Endothelial cell of umbilical vein (primary cell): ENCODE measurements at regions not wholly inside any gene's neighbourhood (a gene's known extent, or its start where the extent isn't known, plus 50 kb on each side); places are given as distances from the start of the nearest gene placed in this dataset.

Experiments used
- BruUV-seq: library from RNA; stranded (reverse); fragments of 400-500 nt; replicated peaks from 2 replicates; lab custom pipeline; 2021; lab: Mats Ljungman, UMichigan
- CTCF ChIA-PET: fragments of 300-600, 350-600 bp; sonication (Branson Sonifier 250); formaldehyde crosslinking; loops from one replicate; lab custom pipeline; 2021; ENCODE audit warnings: antibody characterized with exemption, inconsistent platforms; lab: Charles Lee
- POLR2A ChIA-PET: fragments of 300-600, 350-600 bp; sonication (Branson Sonifier 250); formaldehyde crosslinking; loops from one replicate; lab custom pipeline; 2021; ENCODE audit warnings: antibody characterized with exemption, inconsistent platforms; lab: Charles Lee
- DNase-seq: peaks from one replicate; pipeline ENCODE4 v3.0.0-alpha.2; 2011; ENCODE audit warnings: low read depth, low spot score
- FAIRE-seq: peaks from 2 replicates; lab custom pipeline; 2011; peaks lifted over from hg19 to GRCh38; lab: Jason Lieb, UNC
- H2AFZ ChIP-seq: 2 replicates; pipeline ENCODE4 v1.6.0; 2012; ENCODE audit warnings: low read depth, low read length, control low read depth, inconsistent platforms
- H3K27ac ChIP-seq: 2 replicates; pipeline ENCODE4 v1.5.1; 2011; ENCODE audit warnings: low read depth, mild to moderate bottlenecking, control low read depth, low read length, moderate library complexity; ENCODE audit not compliant: insufficient read depth
- H3K27me3 ChIP-seq, 2 experiments: 2 replicates each; pipeline versions ENCODE4 v1.6.0 to v1.6.1; 2011; ENCODE audit warnings: low read length in 2 of 2, mixed read lengths in 1 of 2; ENCODE audit not compliant: control insufficient read depth in 2 of 2, insufficient read depth in 2 of 2
- H3K36me3 ChIP-seq, 2 experiments: 2 replicates in 1 of 2; 3 replicates in 1 of 2; pipeline ENCODE4 v1.5.1; 2011; ENCODE audit warnings: low read length in 2 of 2, mild to moderate bottlenecking in 1 of 2, moderate library complexity in 1 of 2; ENCODE audit not compliant: control insufficient read depth in 2 of 2, insufficient read depth in 2 of 2; ENCODE audit errors: extremely low read depth in 1 of 2
- H3K4me1 ChIP-seq: 3 replicates; pipeline ENCODE4 v1.5.1; 2011; ENCODE audit warnings: mild to moderate bottlenecking, low read length; ENCODE audit not compliant: control insufficient read depth, insufficient read depth; ENCODE audit errors: extremely low read depth
- H3K4me2 ChIP-seq: 2 replicates; pipeline ENCODE4 v1.6.1; 2011; ENCODE audit warnings: low read length, control low read depth, mixed read lengths; ENCODE audit not compliant: insufficient read depth
- H3K4me3 ChIP-seq, 3 experiments: fragments of 200-600 bp in 1 of 3; sonication (generic), shearing (Covaris generic) in 1 of 3; replicated peaks in 1 of 3; 2 replicates each; pipeline ENCODE4 v1.5.1; 2011 to 2016; ENCODE audit warnings: control low read depth in 3 of 3, low read length in 3 of 3, mild to moderate bottlenecking in 2 of 3, inconsistent platforms in 1 of 3, low read depth in 1 of 3, moderate library complexity in 1 of 3; ENCODE audit not compliant: insufficient read depth in 1 of 3
- H3K79me2 ChIP-seq: 2 replicates; pipeline ENCODE4 v1.6.0; 2012; ENCODE audit warnings: low read length, inconsistent platforms; ENCODE audit not compliant: control insufficient read depth, insufficient read depth
- H3K9ac ChIP-seq: replicated peaks from 2 replicates; pipeline ENCODE3; 2011; ENCODE audit warnings: low read length, control low read depth; ENCODE audit not compliant: insufficient read depth; ENCODE audit errors: extremely low read depth
- H3K9me1 ChIP-seq: replicated peaks from 3 replicates; pipeline ENCODE4 v1.6.0; 2011; ENCODE audit warnings: mild to moderate bottlenecking, low read length; ENCODE audit not compliant: control insufficient read depth, insufficient read depth; ENCODE audit errors: extremely low read depth
- H3K9me3 ChIP-seq: replicated peaks from 2 replicates; pipeline ENCODE4 v1.5.1; 2012; ENCODE audit warnings: low read length, inconsistent platforms; ENCODE audit not compliant: control insufficient read depth, insufficient read depth
- H4K20me1 ChIP-seq: replicated peaks from 2 replicates; pipeline ENCODE3; 2011; ENCODE audit warnings: mild to moderate bottlenecking, low read length; ENCODE audit not compliant: control insufficient read depth, insufficient read depth; ENCODE audit errors: extremely low read depth
- CTCF ChIP-seq, 2 donors: IDR thresholded peaks; 1 replicate in 1 of 2; 2 replicates in 1 of 2; pipeline ENCODE4 v1.5.1; 2011; ENCODE audit warnings: low read length in 2 of 2, mild to moderate bottlenecking in 2 of 2, moderate library complexity in 2 of 2, control low read depth in 1 of 2, inconsistent platforms in 1 of 2, low read depth in 1 of 2; ENCODE audit not compliant: insufficient read depth in 1 of 2; ENCODE audit errors: extremely low read depth in 1 of 2
- EZH2 ChIP-seq: IDR thresholded peaks from 2 replicates; pipeline ENCODE4 v1.6.1; 2012; ENCODE audit warnings: borderline replicate concordance, low read depth, mild to moderate bottlenecking, moderate library complexity, low read length, inconsistent platforms; ENCODE audit not compliant: severe bottlenecking
- FOS ChIP-seq: IDR thresholded peaks from 2 replicates; pipeline ENCODE4 v1.6.1; 2011; ENCODE audit warnings: mild to moderate bottlenecking, low read length, moderate library complexity, borderline replicate concordance; ENCODE audit not compliant: insufficient read depth
- GATA2 ChIP-seq: IDR thresholded peaks from 2 replicates; pipeline ENCODE4 v1.7.0; 2011; ENCODE audit warnings: low read depth, mild to moderate bottlenecking, moderate library complexity, mixed read lengths, low read length; ENCODE audit not compliant: insufficient read length, insufficient read depth
- JUN ChIP-seq: IDR thresholded peaks from 2 replicates; pipeline ENCODE4 v1.6.1; 2011; ENCODE audit warnings: borderline replicate concordance, low read depth; ENCODE audit not compliant: insufficient read length, insufficient read depth
- MAX ChIP-seq: IDR thresholded peaks from 2 replicates; pipeline ENCODE4 v1.6.1; 2011; ENCODE audit not compliant: insufficient read depth, insufficient read length
- MYC ChIP-seq: IDR thresholded peaks from one replicate; pipeline ENCODE4 v1.6.1; 2011; ENCODE audit warnings: mild to moderate bottlenecking, low read depth, low read length
- POLR2A ChIP-seq: IDR thresholded peaks from 2 replicates; pipeline ENCODE4 v1.6.1; 2012; ENCODE audit warnings: low read depth, mild to moderate bottlenecking, control low read depth, low read length
- POLR2AphosphoS5 ChIP-seq: IDR thresholded peaks from 2 replicates; pipeline ENCODE4 v1.6.1; 2012; ENCODE audit warnings: low read depth, mild to moderate bottlenecking, control low read depth, low read length, moderate library complexity; ENCODE audit not compliant: insufficient read depth
- dilution Hi-C: fragments of 300-500 bp; cut with MboI; formaldehyde crosslinking; loops from one replicate; pipeline ENCODE4 v1.15.0; 2019; ENCODE audit warnings: low sequenced_read_pairs; ENCODE audit not compliant: extremely low pct_ligation_motif_present
- intact Hi-C: fragments of 100-400 bp; cut with micrococcal nuclease; formaldehyde crosslinking; loops from one replicate; pipeline ENCODE4 v1.10.0; 2022

GRCh38 chr11:69212798-69213110 lies 57.0 kb downstream of the SMIM38 start:
- Histone ChIP-seq H3K27ac (no peak overlapping the region), H3K9ac (no peak overlapping the region), H3K9me1 (no peaks in the 10 kb centered on the region), H3K4me2 (no peak overlapping the region), H3K79me2 (no peaks in the 10 kb centered on the region), H4K20me1 (no peaks in the 10 kb centered on the region), H3K9me3 (no peaks in the 10 kb centered on the region), H3K4me1 (no peaks in the 10 kb centered on the region), H3K4me3 (no peak overlapping the region), H2AFZ (no peak overlapping the region), H3K27me3 (peaks cover 3 to 7% of the 10 kb centered on the region in 2 experiments), H3K36me3 (no peaks in the 10 kb centered on the region)
- intact Hi-C loops, result no loop called here
- DNase-seq (no peak), FAIRE-seq (no peak)
- dilution Hi-C loops, result no loop called here
- POLR2A ChIA-PET, result no interaction called here
- no peak for TF ChIP-seq EZH2
- BruUV-seq, result no TSS peak
- CTCF ChIA-PET, result no interaction called here

GRCh38 chr11:69213316-69213715 lies 57.6 kb downstream of the SMIM38 start:
- Histone ChIP-seq H3K9ac (no peak overlapping the region), H3K79me2 (no peaks in the 10 kb centered on the region), H3K4me1 (no peaks in the 10 kb centered on the region), H3K27ac (no peak overlapping the region), H3K9me3 (no peaks in the 10 kb centered on the region), H3K27me3 (peaks cover 3 to 7% of the 10 kb centered on the region in 2 experiments), H4K20me1 (no peaks in the 10 kb centered on the region), H2AFZ (no peak overlapping the region), H3K36me3 (no peaks in the 10 kb centered on the region), H3K4me3 (no peak overlapping the region), H3K9me1 (no peaks in the 10 kb centered on the region), H3K4me2 (no peak overlapping the region)
- TF ChIP-seq CTCF (IDR thresholded peaks at IDR 0.05; ENCODE audit: extremely low read depth in 1 of 2, insufficient read depth in 1 of 2, low read depth in 1 of 2, low read length in 2 of 2), result no peak
- TF ChIP-seq FOS, result no peak
- no peak for TF ChIP-seq GATA2
- no peak for TF ChIP-seq EZH2
- no peak for TF ChIP-seq POLR2AphosphoS5
- TF ChIP-seq JUN, result no peak
- no peak for TF ChIP-seq MYC
- TF ChIP-seq POLR2A, result no peak
- TF ChIP-seq MAX, result no peak
- CTCF ChIA-PET, result interaction anchor here (0.9 kb wide), 1 partner anchor 82 kb away, joined by 3 read pairs; no protein-coding TSS in a partner anchor
- intact Hi-C loops (no loop called here), dilution Hi-C loops (no loop called here)
- DNase-seq (no peak), FAIRE-seq (no peak)
- POLR2A ChIA-PET, result no interaction called here
- no TSS peak for BruUV-seq
